GM18520 (cell line): ENCODE measurements at regions not wholly inside any gene's neighbourhood (a gene's known extent, or its start where the extent isn't known, plus 50 kb on each side); places are given as distances from the start of the nearest gene placed in this dataset.
"Not testable (repeated sequence)": the region's sequence is repeated elsewhere in the genome, so short reads cannot be mapped to it uniquely, and the experiment has no call there.

Experiments
- ATAC-seq: cut with Tn5 transposase; IDR thresholded peaks from one replicate; pipeline ENCODE4 v1.9.1; 2021; ENCODE audit not compliant: unreplicated experiment

- no peak for ATAC-seq
Observed at GRCh38 chr7:79653136-79653631, 199.7 kb upstream of the MAGI2 start.

GRCh38 chr7:79652619-79653018 is 199.2 kb upstream of the MAGI2 start:
- ATAC-seq = no peak

DNA sequence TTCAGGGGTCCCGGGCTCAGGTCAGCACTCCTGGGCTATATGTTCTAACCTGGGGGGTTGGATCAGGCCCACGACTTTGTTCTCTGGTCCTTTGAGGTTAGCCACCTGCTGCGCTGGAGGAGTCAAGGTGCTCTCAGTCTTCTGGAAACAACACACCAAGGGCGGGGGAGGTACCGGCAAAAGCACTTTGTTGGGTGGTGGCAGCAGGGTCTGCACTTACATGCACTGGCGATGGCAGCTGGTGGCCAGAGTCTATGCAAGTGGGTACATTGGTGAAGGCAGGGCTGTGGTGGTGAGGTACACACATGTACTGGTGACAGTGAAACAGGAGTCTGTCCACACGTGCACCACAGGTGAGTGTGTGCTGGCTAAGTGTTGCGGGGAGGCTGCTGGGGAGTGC is 194.2 kb upstream of the MAGI2 start:
- no peak for ATAC-seq

DNA sequence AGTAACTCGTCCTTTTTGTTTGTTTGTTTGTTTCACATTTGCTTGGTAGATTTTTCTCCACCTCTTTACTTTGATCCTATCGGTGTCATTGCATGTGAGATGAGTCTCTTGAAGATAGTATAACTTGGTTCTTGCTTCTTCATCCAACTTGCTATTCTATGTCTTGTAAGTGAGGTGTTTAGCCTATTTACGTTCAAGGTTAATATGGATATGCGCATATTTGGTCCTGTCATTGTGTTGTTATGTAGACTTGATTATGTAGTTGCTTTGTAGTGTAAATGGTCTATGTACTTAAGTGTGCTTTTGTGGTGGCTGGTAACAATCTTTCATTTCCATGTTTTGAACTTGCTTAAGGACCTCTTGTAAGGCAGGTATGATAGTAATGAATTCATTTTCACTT is 192.8 kb upstream of the MAGI2 start:
- no peak for ATAC-seq

- ATAC-seq = no peak
Observed at GRCh38 chr7:79636849-79637248, 183.4 kb upstream of the MAGI2 start.

- not testable (repeated sequence) for ATAC-seq
Observed at GRCh38 chr7:79625921-79626320, 172.5 kb upstream of the MAGI2 start.

DNA sequence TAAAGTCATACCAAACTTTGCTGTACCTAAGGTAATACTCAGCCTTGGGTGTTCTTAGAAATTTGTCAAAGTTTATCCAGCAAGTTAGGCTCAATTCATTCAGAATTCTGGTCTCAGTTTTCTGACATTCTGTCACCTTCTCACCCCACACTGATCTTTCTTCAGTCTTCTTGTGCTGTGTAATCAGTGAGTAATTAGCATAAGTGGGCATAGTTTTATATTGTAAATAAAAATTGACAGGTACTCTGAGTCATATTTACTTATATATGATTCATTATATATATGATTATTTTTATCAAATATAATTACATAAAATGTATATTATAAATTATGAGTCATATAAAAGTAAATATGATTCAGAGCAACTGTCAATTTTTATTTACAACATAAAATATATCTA is 170.9 kb upstream of the MAGI2 start:
- no peak for ATAC-seq

DNA sequence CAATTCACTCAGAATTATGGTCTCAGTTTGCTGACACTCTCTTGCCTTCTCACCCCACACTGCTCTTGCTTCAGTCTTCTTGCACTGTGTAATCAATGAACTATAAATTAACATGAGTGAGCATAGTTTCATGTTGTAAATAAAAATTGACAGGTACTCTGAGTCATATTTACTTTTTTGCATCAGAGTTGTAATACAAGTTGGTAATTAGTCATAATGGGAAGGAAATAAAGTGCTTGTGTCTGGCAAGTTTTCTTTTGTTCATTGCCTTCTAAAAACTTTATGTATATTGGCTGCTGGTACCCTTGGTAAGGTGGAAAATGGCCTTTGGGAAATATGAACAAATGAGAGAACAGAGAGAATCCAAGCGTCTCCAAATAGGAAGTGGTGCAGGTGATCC is 169.3 kb upstream of the MAGI2 start:
- ATAC-seq = no peak

DNA sequence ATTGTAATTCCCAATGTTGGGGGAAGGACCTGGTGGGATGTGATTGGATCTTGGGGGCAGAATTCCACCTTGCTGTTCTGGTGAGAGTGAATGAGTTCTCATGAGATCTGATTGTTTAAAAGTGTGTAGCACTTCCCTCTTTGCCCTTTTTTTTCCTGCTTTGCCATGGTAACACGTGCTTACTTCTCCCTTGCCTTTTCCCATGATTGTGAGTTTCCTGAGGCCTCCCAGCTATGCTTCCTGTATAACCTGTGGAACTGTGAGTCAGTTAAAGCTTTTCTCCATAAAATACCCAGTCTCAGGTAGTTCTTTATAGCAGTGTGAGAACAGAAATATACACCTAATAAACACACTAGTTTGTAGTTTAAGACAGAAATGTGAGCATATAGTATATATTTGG is 166.8 kb upstream of the MAGI2 start:
- no peak for ATAC-seq

- ATAC-seq = no peak
Observed at GRCh38 chr7:79619216-79619615, 165.7 kb upstream of the MAGI2 start.

DNA sequence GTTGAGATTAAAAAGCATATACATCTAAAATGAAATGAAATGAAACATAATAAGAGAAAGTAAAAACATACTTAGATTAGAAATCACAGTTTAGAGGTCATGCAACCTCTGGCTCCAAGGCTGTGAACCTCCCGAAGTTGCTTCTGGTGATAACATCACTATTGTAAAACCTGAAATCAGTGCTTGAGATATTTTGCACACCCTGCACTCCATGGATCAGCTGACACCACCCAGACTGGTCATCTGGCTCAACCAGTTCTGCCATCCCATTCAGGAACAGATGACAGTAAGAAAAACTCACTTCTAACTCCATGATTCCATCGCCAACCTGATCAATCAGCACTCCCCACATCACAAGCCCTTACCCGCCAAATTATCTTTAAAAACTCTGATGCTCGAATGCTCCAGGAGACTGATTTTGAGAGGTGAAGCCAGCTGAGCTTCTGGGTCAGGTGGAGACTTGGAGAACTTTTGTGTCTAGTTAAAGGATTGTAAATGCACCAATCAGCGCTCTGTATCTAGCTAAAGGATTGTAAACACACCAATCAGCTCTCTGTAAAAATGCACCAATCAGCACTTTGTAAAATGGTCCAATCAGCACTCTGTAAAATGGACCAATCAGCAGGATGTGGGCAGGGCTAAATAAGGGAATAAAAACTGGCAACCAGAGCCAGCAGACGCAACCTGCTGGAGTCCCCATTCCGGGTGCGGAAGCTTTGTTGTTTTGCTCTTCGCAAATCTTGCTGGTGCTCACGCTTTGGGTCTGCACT is 162.6 kb upstream of the MAGI2 start:
- ATAC-seq = no peak

DNA sequence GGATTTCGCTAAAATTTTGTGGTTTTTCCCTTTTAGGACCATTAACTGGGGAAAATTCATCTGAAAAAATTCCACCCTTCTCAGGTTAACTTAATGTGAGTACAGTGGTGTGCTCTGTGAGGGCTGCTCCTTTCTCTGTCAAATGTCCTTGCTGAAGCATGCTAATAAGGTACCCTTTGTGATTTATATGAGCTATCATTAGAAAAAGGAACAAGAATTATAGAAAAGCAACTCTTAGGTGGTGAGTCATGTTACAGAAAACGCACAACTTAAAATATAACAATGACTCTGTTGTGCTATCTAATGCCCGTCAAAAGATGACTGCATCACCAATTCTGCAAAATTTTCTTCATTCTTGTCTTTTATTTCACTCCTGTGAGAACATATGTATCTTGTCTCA is 162.0 kb upstream of the MAGI2 start:
- no peak for ATAC-seq

- ATAC-seq = no peak
Observed at GRCh38 chr7:79612903-79613302, 159.4 kb upstream of the MAGI2 start.

GRCh38 chr7:79612022-79612421 is 158.6 kb upstream of the MAGI2 start:
- no peak for ATAC-seq

DNA sequence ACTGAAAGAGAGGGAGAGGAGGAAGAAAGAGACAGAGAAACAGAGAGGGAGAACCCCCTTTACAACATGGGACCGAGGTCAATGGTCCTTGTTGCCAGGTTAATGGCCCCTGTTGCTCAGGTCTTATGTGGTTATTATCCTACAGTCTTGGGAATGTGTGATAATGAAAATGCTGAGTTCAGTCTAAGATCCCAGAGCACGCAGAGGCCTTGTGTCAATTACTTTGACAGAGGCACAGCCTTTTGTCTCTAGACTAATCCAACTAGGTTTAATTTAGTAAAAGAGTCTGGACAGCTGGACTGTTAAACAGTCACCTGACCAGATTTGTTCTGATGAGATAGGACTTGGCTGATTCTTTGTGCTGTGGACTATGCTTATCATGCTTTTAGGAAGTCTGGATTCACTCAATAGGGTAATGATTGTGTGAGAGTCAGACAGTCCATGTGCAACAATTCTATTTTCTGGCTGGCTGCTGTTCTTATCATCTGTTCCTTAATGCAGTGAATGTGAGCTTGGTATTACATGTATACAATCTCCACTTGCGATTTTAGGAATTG is 157.4 kb upstream of the MAGI2 start:
- ATAC-seq = no peak

DNA sequence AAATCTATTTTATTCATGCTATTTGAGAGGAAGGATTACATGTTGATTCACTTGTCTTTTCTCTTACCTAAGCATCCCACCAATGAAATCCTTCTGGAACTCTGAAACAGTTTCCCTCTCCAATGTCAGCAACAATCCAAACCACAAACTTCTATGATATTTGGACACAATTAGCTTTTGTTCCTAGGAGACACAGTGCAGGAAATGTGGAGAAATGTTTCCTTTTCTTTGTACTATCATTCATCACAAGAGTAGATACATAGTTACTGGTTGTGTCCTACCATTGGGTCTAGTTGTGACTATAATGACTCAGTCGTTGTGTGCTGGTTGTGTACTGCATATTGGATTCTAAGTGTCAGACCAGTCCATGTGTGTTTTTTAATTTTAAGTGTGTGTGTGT is 156.8 kb upstream of the MAGI2 start:
- no peak for ATAC-seq

GRCh38 chr7:79608005-79608404 is 154.5 kb upstream of the MAGI2 start:
- no peak for ATAC-seq

- ATAC-seq = no peak
Observed at GRCh38 chr7:79604841-79605240, 151.4 kb upstream of the MAGI2 start.

DNA sequence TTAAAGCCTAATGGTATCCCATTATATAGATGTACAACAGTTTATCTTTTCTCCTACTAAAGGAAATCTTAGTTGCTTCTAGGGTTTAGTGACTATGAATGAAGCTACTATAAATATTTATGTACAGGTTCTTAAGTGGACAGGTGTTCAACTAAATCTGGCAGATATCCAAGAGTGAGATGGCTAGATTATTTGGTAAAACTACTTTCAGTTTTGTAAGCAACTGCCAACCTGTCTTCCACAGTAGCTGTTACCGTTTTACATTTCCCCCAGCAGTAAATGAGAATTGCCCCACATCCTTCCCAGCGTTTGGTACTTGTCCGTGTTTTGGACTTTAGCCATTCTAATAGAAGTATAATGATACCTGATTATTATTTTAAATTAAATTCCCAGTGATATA is 144.9 kb upstream of the MAGI2 start:
- no peak for ATAC-seq

DNA sequence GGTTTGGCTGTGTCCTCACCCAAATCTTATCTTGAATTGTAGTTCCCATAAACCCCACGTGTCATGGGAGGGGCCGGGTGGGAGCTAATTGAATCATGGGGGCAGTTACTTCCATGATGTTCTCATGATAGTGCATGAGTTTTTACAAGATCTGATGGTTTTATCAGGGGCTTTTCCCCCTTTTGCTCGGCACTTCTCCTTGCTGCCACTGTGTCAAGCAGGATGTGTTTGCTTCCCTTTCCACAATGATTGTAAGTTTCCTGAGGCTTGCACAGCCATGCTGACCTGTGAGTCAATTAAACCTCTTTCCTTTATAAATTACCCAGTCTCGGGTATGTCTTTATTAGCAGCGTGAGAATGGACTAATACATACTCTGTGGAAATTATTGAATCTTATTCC is 141.2 kb upstream of the MAGI2 start:
- ATAC-seq = not testable (repeated sequence)

DNA sequence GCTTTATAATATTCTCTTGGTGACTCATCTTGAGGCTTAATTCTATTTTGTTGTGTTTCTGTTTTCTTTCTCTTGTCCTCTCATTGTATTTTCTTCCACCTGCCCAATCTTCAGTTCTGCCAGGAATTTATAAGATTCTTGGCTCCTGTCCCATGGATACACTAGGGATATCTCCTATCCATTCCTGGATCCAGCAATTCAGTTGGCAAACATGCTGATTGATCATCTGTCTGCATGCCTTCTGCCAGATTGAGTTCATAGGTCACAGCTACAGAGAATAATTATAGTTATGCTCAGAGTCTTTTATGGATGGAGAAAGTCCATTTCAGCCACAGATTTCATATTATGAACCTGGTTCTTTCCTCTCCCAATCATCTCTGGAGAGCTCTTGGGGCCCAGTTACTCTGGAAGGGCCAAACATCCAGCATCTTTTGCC is 140.4 kb upstream of the MAGI2 start:
- no peak for ATAC-seq

DNA sequence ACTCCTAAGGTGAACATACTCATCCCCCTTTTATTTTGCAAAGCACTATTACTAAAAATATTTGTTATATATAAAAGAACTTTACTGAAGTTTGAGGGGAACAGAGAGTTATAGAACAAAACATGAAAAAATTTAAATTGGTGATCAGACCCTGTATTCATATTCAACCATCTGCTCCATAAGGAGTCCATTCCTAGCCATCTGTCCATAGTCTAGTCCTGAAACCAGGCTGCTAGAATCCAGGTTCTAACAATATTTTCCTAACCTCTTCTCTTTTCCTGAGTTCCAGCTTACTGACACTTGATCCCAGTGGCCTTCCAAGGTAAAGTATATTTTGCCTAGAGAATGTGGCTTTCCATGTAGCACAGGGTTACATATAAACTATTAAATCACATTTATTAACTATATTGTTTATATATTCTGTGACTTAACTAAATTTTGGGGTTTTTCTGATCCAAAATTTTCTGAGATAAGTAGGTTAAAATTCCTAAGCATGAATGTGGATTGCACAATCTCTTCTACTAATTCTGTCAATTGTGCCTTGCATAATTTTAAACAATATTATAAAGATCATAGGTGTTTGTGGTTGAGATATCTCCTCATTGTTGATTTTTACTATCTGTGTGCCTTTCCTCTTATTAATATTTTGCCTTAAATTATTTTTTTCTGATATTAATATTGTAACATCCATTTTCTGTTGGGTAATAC is 137.6 kb upstream of the MAGI2 start:
- no peak for ATAC-seq
